ENCODE measurements at regions not wholly inside any gene's neighbourhood (a gene's known extent, or its start where the extent isn't known, plus 50 kb on each side); places are given as distances from the start of the nearest gene placed in this dataset.

DNA sequence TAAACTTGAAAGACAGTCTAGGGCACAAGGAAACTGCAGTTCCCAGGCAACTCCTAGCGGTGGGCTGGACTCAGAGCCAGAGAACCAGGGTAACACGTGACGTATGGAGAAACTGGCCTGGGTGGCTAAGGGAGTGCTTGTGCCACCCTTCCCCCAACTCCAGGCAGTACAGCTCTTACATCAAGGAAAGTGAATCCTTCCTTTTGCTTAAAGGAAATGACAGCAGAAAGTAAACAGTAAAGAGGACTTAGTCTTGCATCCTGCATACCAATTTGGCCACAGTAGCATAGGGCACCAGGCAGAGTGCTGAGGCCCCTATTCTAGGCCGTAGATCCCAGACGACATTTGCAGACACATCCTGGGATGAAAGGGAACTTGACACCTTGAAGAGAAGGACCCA, 322.8 kb downstream of the CD109 start:
- TF ChIP-seq, protein P1, sequence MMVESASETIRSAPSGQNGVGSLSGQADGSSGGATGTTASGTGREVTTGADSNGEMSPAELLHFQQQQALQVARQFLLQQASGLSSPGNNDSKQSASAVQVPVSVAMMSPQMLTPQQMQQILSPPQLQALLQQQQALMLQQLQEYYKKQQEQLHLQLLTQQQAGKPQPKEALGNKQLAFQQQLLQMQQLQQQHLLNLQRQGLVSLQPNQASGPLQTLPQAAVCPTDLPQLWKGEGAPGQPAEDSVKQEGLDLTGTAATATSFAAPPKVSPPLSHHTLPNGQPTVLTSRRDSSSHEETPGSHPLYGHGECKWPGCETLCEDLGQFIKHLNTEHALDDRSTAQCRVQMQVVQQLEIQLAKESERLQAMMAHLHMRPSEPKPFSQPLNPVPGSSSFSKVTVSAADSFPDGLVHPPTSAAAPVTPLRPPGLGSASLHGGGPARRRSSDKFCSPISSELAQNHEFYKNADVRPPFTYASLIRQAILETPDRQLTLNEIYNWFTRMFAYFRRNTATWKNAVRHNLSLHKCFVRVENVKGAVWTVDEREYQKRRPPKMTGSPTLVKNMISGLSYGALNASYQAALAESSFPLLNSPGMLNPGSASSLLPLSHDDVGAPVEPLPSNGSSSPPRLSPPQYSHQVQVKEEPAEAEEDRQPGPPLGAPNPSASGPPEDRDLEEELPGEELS (CRISPR knock-in tag; IDR thresholded peaks at IDR 0.05; ENCODE audit: borderline replicate concordance), result no peak
- TF ChIP-seq TAL1 (IDR thresholded peaks at IDR 0.05), result no peak
- no peak for TF ChIP-seq RNF2 (IDR thresholded peaks at IDR 0.05)
- TF ChIP-seq, protein P2, sequence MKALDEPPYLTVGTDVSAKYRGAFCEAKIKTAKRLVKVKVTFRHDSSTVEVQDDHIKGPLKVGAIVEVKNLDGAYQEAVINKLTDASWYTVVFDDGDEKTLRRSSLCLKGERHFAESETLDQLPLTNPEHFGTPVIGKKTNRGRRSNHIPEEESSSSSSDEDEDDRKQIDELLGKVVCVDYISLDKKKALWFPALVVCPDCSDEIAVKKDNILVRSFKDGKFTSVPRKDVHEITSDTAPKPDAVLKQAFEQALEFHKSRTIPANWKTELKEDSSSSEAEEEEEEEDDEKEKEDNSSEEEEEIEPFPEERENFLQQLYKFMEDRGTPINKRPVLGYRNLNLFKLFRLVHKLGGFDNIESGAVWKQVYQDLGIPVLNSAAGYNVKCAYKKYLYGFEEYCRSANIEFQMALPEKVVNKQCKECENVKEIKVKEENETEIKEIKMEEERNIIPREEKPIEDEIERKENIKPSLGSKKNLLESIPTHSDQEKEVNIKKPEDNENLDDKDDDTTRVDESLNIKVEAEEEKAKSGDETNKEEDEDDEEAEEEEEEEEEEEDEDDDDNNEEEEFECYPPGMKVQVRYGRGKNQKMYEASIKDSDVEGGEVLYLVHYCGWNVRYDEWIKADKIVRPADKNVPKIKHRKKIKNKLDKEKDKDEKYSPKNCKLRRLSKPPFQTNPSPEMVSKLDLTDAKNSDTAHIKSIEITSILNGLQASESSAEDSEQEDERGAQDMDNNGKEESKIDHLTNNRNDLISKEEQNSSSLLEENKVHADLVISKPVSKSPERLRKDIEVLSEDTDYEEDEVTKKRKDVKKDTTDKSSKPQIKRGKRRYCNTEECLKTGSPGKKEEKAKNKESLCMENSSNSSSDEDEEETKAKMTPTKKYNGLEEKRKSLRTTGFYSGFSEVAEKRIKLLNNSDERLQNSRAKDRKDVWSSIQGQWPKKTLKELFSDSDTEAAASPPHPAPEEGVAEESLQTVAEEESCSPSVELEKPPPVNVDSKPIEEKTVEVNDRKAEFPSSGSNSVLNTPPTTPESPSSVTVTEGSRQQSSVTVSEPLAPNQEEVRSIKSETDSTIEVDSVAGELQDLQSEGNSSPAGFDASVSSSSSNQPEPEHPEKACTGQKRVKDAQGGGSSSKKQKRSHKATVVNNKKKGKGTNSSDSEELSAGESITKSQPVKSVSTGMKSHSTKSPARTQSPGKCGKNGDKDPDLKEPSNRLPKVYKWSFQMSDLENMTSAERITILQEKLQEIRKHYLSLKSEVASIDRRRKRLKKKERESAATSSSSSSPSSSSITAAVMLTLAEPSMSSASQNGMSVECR (CRISPR knock-in tag; IDR thresholded peaks at IDR 0.05), result no peak
- TF ChIP-seq SPI1 (IDR thresholded peaks at IDR 0.05; ENCODE audit: borderline replicate concordance, low read depth, low read length), result no peak
- no peak for TF ChIP-seq CREBBP (IDR thresholded peaks at IDR 0.05; ENCODE audit: low read depth, low read length)
- no peak for TF ChIP-seq ETV5 (CRISPR knock-in tag; IDR thresholded peaks at IDR 0.05; ENCODE audit: low read depth)
- TF ChIP-seq RBBP5 (IDR thresholded peaks at IDR 0.05; ENCODE audit: borderline replicate concordance, insufficient read depth, low read length, poor library complexity, severe bottlenecking), result no peak
- no peak for TF ChIP-seq MAFF (IDR thresholded peaks at IDR 0.05; ENCODE audit: low read length)
- no peak for TF ChIP-seq ZNF408 (CRISPR knock-in tag; IDR thresholded peaks at IDR 0.05; ENCODE audit: low read depth)
- no peak overlapping the region for H2AFZ ChIP-seq (ENCODE audit: low read depth, low read length)
- H3K36me3 ChIP-seq (ENCODE audit: control insufficient read depth, insufficient read depth, low read length), result no peaks in the 10 kb centered on the region
- no peaks in the 10 kb centered on the region for H3K9me1 ChIP-seq (ENCODE audit: control insufficient read depth, insufficient read depth, low read length)
- no TSS peak for BruUV-seq (replicated peaks)
- POLR2A ChIA-PET, result no interaction called here
- CTCF ChIA-PET (ENCODE audit: low intra/inter-chr PET ratio), result no interaction called here
- H3K4me2 ChIP-seq (ENCODE audit: insufficient read depth, low read length), result no peak overlapping the region
- ATAC-seq (no peak), FAIRE-seq (no peak), DNase-seq (ENCODE audit: extremely low read depth in 1 of 4, low spot score in 3 of 4) (no peak)
- H3K9ac ChIP-seq (ENCODE audit: insufficient read depth in 1 of 2, low read depth in 2 of 2, low read length in 2 of 2), result no peak overlapping the region
- no peak overlapping the region for H3K4me3 ChIP-seq
- H3K79me2 ChIP-seq (ENCODE audit: control insufficient read depth, insufficient read depth, low read length), result no peaks in the 10 kb centered on the region
- H3K4me1 ChIP-seq (replicated peaks in 1 of 2; ENCODE audit: control insufficient read depth in 2 of 2, insufficient read depth in 2 of 2, low read length in 2 of 2), result no peaks in the 10 kb centered on the region
- H3K9me3 ChIP-seq (replicated peaks; ENCODE audit: control insufficient read depth, insufficient read depth, low read depth, low read length), result no peaks in the 10 kb centered on the region
- WGBS (ENCODE audit: insufficient coverage, low coverage, missing lambda C conversion rate), result 0% methylated on average over 5 of the region's 5 CpGs
- no peaks in the 10 kb centered on the region for H3K27me3 ChIP-seq (ENCODE audit: control insufficient read depth in 2 of 2, insufficient read depth in 2 of 2, low read length in 2 of 2)
- in situ Hi-C loops (cut with MboI) (no loop called here), intact Hi-C loops (cut with micrococcal nuclease) (no loop called here)
- H3K27ac ChIP-seq (ENCODE audit: extremely low read depth, low read depth, low read length), result no peak overlapping the region
- no peaks in the 10 kb centered on the region for H4K20me1 ChIP-seq (replicated peaks; ENCODE audit: control insufficient read depth, insufficient read depth, low read length)

Measured in K562 (cell line).